A673 (cell line): ENCODE measurements at regions not wholly inside any gene's neighbourhood (a gene's known extent, or its start where the extent isn't known, plus 50 kb on each side); places are given as distances from the start of the nearest gene placed in this dataset.

Source experiments
- BruUV-seq: library from RNA; stranded (reverse); fragments of 400-500 nt; replicated peaks from 2 replicates; lab custom pipeline; 2021; lab: Mats Ljungman, UMichigan
- CTCF ChIA-PET: fragments of 300-600 bp; sonication (Branson Sonifier 250); formaldehyde crosslinking; loops from one replicate; lab custom pipeline; 2022; ENCODE audit warnings: antibody characterized with exemption; lab: Charles Lee
- POLR2A ChIA-PET: fragments of 300-600 bp; sonication (Branson Sonifier 250); formaldehyde crosslinking; loops from one replicate; lab custom pipeline; 2022; ENCODE audit warnings: antibody characterized with exemption; ENCODE audit not compliant: low non-redundant PET; lab: Charles Lee
- DNase-seq: peaks from one replicate; pipeline ENCODE4 v3.0.0-alpha.2; 2015; ENCODE audit warnings: low spot score
- H3K27ac ChIP-seq: fragments of 200-600 bp; sonication (generic); 2 replicates; pipeline ENCODE4 v1.5.1; 2016; ENCODE audit warnings: mixed run types, low read depth, mild to moderate bottlenecking, mixed read lengths, antibody characterized with exemption, low read length; ENCODE audit not compliant: poor library complexity, severe bottlenecking
- H3K27me3 ChIP-seq: fragments of 200-600 bp; sonication (generic); replicated peaks from 2 replicates; pipeline ENCODE4 v1.6.1; 2017; ENCODE audit warnings: mixed run types, low read depth, mild to moderate bottlenecking, mixed read lengths, antibody characterized with exemption, low read length; ENCODE audit not compliant: insufficient read depth, poor library complexity
- H3K36me3 ChIP-seq: fragments of 200-600 bp; sonication (generic); 2 replicates; pipeline ENCODE4 v1.6.1; 2016; ENCODE audit warnings: mixed run types, mild to moderate bottlenecking, mixed read lengths, antibody characterized with exemption, low read length; ENCODE audit not compliant: insufficient read depth, poor library complexity, severe bottlenecking
- H3K4me1 ChIP-seq: fragments of 200-600 bp; sonication (generic); 2 replicates; pipeline ENCODE4 v1.6.1; 2017; ENCODE audit warnings: mixed run types, mild to moderate bottlenecking, mixed read lengths, antibody characterized with exemption, low read length; ENCODE audit not compliant: insufficient read depth, poor library complexity, severe bottlenecking
- H3K4me3 ChIP-seq: fragments of 200-600 bp; sonication (generic); 2 replicates; pipeline ENCODE4 v1.5.1; 2016; ENCODE audit warnings: low read depth, mixed run types, mild to moderate bottlenecking, mixed read lengths, low read length; ENCODE audit not compliant: poor library complexity, severe bottlenecking
- H3K9me3 ChIP-seq: fragments of 200-600 bp; sonication (generic); 2 replicates; pipeline ENCODE4 v1.6.1; 2016; ENCODE audit warnings: mixed run types, low read depth, mild to moderate bottlenecking, mixed read lengths, antibody characterized with exemption, low read length; ENCODE audit not compliant: poor library complexity, severe bottlenecking
- CTCF ChIP-seq: fragments of 300-800, 200-600 bp; sonication (generic); conservative IDR thresholded peaks from 2 replicates; pipeline ENCODE4 v1.5.1; 2017; ENCODE audit warnings: low read depth, mild to moderate bottlenecking, antibody characterized with exemption, low read length, moderate library complexity, mixed read lengths
- EZH2 ChIP-seq: fragments of 200-600 bp; sonication (generic); IDR thresholded peaks from 2 replicates; pipeline ENCODE4 v1.6.1; 2017; ENCODE audit warnings: borderline replicate concordance, low read depth, mild to moderate bottlenecking, mixed read lengths, antibody characterized with exemption, low read length; ENCODE audit not compliant: poor library complexity, severe bottlenecking
- intact Hi-C: fragments of 100-400 bp; cut with micrococcal nuclease; formaldehyde crosslinking; loops from one replicate; pipeline ENCODE4 v1.10.0; 2022; ENCODE audit not compliant: unreplicated experiment

GRCh38 chr6:14640631-14641030 lies 523.1 kb downstream of the CD83 start:
- Histone ChIP-seq H3K27ac (no peak overlapping the region), H3K36me3 (no peaks in the 10 kb centered on the region), H3K4me1 (peaks cover 42% of the 10 kb centered on the region), H3K4me3 (no peak overlapping the region), H3K9me3 (no peaks in the 10 kb centered on the region), H3K27me3 (no peaks in the 10 kb centered on the region)
- BruUV-seq = no TSS peak
- intact Hi-C loops = no loop called here
- CTCF ChIA-PET = no interaction called here
- POLR2A ChIA-PET = no interaction called here
- TF ChIP-seq EZH2 = no peak
- no peak for TF ChIP-seq CTCF
- no peak for DNase-seq

- BruUV-seq = no TSS peak
- intact Hi-C loops = no loop called here
- ChIA-PET CTCF (no interaction called here), POLR2A (no interaction called here)
- H3K36me3 ChIP-seq = no peaks in the 10 kb centered on the region
- H3K4me3 ChIP-seq = no peak overlapping the region
- no peak overlapping the region for H3K27ac ChIP-seq
- no peaks in the 10 kb centered on the region for H3K27me3 ChIP-seq
- TF ChIP-seq CTCF (no peak), EZH2 (no peak)
- H3K4me1 ChIP-seq = peaks cover 40% of the 10 kb centered on the region
- H3K9me3 ChIP-seq = no peaks in the 10 kb centered on the region
- DNase-seq = no peak
Observed at GRCh38 chr6:14641423-14642135, 524.0 kb downstream of the CD83 start.

GRCh38 chr6:14642136-14642505 lies 524.5 kb downstream of the CD83 start:
- no peaks in the 10 kb centered on the region for H3K27me3 ChIP-seq
- H3K9me3 ChIP-seq = no peaks in the 10 kb centered on the region
- H3K27ac ChIP-seq = no peak overlapping the region
- BruUV-seq = no TSS peak
- H3K4me1 ChIP-seq = peaks cover 39% of the 10 kb centered on the region
- H3K36me3 ChIP-seq = no peaks in the 10 kb centered on the region
- POLR2A ChIA-PET = no interaction called here
- intact Hi-C loops = no loop called here
- H3K4me3 ChIP-seq = no peak overlapping the region
- DNase-seq = no peak
- TF ChIP-seq CTCF = no peak
- no peak for TF ChIP-seq EZH2
- CTCF ChIA-PET = no interaction called here
